ENCODE measurements at regions not wholly inside any gene's neighbourhood (a gene's known extent, or its start where the extent isn't known, plus 50 kb on each side); places are given as distances from the start of the nearest gene placed in this dataset.

GRCh38 chr15:91537856-91538255 is 315.7 kb upstream of the SLCO3A1 start:
- TF ChIP-seq CTCF (conservative IDR thresholded peaks at IDR 0.05 in 1 of 2, IDR thresholded peaks at IDR 0.05 in 1 of 2; ENCODE audit: low read depth in 1 of 2, low read length in 2 of 2) (no peak), EZH2 (IDR thresholded peaks at IDR 0.05; ENCODE audit: low read length, missing control alignments) (no peak)
